WI38 (cell line): ENCODE measurements at regions not wholly inside any gene's neighbourhood (a gene's known extent, or its start where the extent isn't known, plus 50 kb on each side); places are given as distances from the start of the nearest gene placed in this dataset.

Experiments
- H3K4me3 ChIP-seq: 2 replicates; pipeline ENCODE4 v1.5.1; 2011; ENCODE audit warnings: low read depth, mild to moderate bottlenecking, control low read depth, low read length
- CTCF ChIP-seq: IDR thresholded peaks from 2 replicates; pipeline ENCODE4 v1.5.1; 2012; ENCODE audit warnings: low read depth, mild to moderate bottlenecking, control low read depth, low read length

GRCh38 chr2:15115776-15116175 is 445.4 kb downstream of the NBAS start:
- H3K4me3 ChIP-seq = no peak overlapping the region
- TF ChIP-seq CTCF = no peak

DNA sequence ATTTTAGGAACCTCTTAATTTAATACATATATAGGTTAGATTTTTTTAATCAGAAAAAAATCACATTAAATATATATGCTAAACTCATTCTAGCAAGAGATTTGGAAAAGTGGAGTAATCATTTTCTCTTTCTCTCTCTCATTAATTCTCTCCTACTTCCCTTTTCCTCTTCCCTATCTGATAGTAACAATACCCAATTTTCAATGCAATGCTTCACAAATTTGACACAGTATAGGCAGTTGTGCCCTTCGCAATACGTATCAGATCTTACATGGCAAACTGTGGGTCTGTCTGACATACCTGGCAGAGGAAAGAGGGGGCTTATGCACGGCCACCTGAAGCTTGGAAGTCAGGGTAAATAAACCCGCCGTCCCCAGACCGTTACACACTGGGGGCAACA is 444.3 kb downstream of the NBAS start:
- TF ChIP-seq CTCF = no peak
- no peak overlapping the region for H3K4me3 ChIP-seq
